ENCODE measurements at regions not wholly inside any gene's neighbourhood (a gene's known extent, or its start where the extent isn't known, plus 50 kb on each side); places are given as distances from the start of the nearest gene placed in this dataset.

GRCh38 chr4:60201052-60201673 lies 999.0 kb upstream of the ADGRL3 start:
- ATAC-seq: peak; percentile 72 to 84 (median 80)
- no peaks in the 10 kb centered on the region for H3K9me3 ChIP-seq
- no peaks in the 10 kb centered on the region for H3K27me3 ChIP-seq
- no peaks in the 10 kb centered on the region for H3K4me1 ChIP-seq
- intact Hi-C loops (cut with DNase I): no loop called here
- WGBS (ENCODE audit: insufficient coverage, low coverage, low lambda C conversion rate, missing lambda C conversion rate): 6% methylated on average over 3 of the region's 3 CpGs
- H3K4me3 ChIP-seq: no peak overlapping the region
- H3K27ac ChIP-seq: no peak overlapping the region
- DNase-seq: peak in 1 of 3 donors; percentile 37
- no peaks in the 10 kb centered on the region for H3K36me3 ChIP-seq
- no peak for TF ChIP-seq POLR2A (IDR thresholded peaks at IDR 0.05)
- TF ChIP-seq CTCF (IDR thresholded peaks at IDR 0.05): peak; percentile 77 to 94 (median 90)

- WGBS (ENCODE audit: insufficient coverage, low coverage, low lambda C conversion rate, missing lambda C conversion rate): no CpG with 5 or more reads among the region's 1 CpG
- Histone ChIP-seq H3K4me3 (no peak overlapping the region), H3K9me3 (no peaks in the 10 kb centered on the region), H3K27me3 (no peaks in the 10 kb centered on the region), H3K36me3 (no peaks in the 10 kb centered on the region), H3K27ac (no peak overlapping the region), H3K4me1 (no peaks in the 10 kb centered on the region)
- intact Hi-C loops (cut with DNase I): no loop called here
- ATAC-seq (no peak), DNase-seq (no peak)
- no peak for TF ChIP-seq POLR2A (IDR thresholded peaks at IDR 0.05)
- TF ChIP-seq CTCF (IDR thresholded peaks at IDR 0.05): no peak
These were observed 990.5 kb upstream of the ADGRL3 start for GRCh38 chr4:60209588-60209987.

- intact Hi-C loops (cut with DNase I): no loop called here
- 88% methylated on average over 2 of the region's 2 CpGs for WGBS (ENCODE audit: insufficient coverage, low coverage, low lambda C conversion rate, missing lambda C conversion rate)
- no peaks in the 10 kb centered on the region for H3K27me3 ChIP-seq
- no peak for ATAC-seq
- no peaks in the 10 kb centered on the region for H3K36me3 ChIP-seq
- H3K4me3 ChIP-seq: no peak overlapping the region
- TF ChIP-seq POLR2A (IDR thresholded peaks at IDR 0.05): no peak
- no peak for TF ChIP-seq CTCF (IDR thresholded peaks at IDR 0.05)
- DNase-seq: no peak
- no peak overlapping the region for H3K27ac ChIP-seq
- no peaks in the 10 kb centered on the region for H3K9me3 ChIP-seq
- no peaks in the 10 kb centered on the region for H3K4me1 ChIP-seq
These were observed 984.2 kb upstream of the ADGRL3 start for GRCh38 chr4:60215906-60216305.

GRCh38 chr4:60216752-60217151 lies 983.4 kb upstream of the ADGRL3 start:
- no peaks in the 10 kb centered on the region for H3K9me3 ChIP-seq
- TF ChIP-seq CTCF (IDR thresholded peaks at IDR 0.05): no peak
- TF ChIP-seq POLR2A (IDR thresholded peaks at IDR 0.05): no peak
- H3K27me3 ChIP-seq: no peaks in the 10 kb centered on the region
- H3K4me1 ChIP-seq: no peaks in the 10 kb centered on the region
- no peaks in the 10 kb centered on the region for H3K36me3 ChIP-seq
- H3K4me3 ChIP-seq: no peak overlapping the region
- H3K27ac ChIP-seq: no peak overlapping the region
- 63% methylated on average over 1 of the region's 1 CpG for WGBS (ENCODE audit: insufficient coverage, low coverage, low lambda C conversion rate, missing lambda C conversion rate)
- DNase-seq (no peak), ATAC-seq (no peak)
- intact Hi-C loops (cut with DNase I): no loop called here

GRCh38 chr4:60221866-60222265 lies 978.3 kb upstream of the ADGRL3 start:
- Histone ChIP-seq H3K4me3 (no peak overlapping the region), H3K9me3 (no peaks in the 10 kb centered on the region), H3K27ac (no peak overlapping the region), H3K4me1 (no peaks in the 10 kb centered on the region), H3K27me3 (no peaks in the 10 kb centered on the region), H3K36me3 (no peaks in the 10 kb centered on the region)
- intact Hi-C loops (cut with DNase I): no loop called here
- TF ChIP-seq POLR2A (IDR thresholded peaks at IDR 0.05) (no peak), CTCF (IDR thresholded peaks at IDR 0.05) (no peak)
- ATAC-seq (no peak), DNase-seq (no peak)
- 80% methylated on average over 5 of the region's 5 CpGs for WGBS (ENCODE audit: insufficient coverage, low coverage, low lambda C conversion rate, missing lambda C conversion rate)

Measured in right lobe of liver (tissue), 6 donors.